HCT116 (cell line): ENCODE measurements at regions not wholly inside any gene's neighbourhood (a gene's known extent, or its start where the extent isn't known, plus 50 kb on each side); places are given as distances from the start of the nearest gene placed in this dataset.

Experiments
- POLR2AphosphoS5 ChIP-seq: IDR thresholded peaks from 2 replicates; pipeline ENCODE4 v1.6.1; 2011; ENCODE audit warnings: mild to moderate bottlenecking, low read depth, low read length, moderate library complexity
- ZNF274 ChIP-seq: fragments of 200-500 bp; sonication (Bioruptor generic); IDR thresholded peaks from 2 replicates; pipeline ENCODE4 v1.6.1; 2014; ENCODE audit warnings: mild to moderate bottlenecking, low read depth, low read length, inconsistent platforms

DNA sequence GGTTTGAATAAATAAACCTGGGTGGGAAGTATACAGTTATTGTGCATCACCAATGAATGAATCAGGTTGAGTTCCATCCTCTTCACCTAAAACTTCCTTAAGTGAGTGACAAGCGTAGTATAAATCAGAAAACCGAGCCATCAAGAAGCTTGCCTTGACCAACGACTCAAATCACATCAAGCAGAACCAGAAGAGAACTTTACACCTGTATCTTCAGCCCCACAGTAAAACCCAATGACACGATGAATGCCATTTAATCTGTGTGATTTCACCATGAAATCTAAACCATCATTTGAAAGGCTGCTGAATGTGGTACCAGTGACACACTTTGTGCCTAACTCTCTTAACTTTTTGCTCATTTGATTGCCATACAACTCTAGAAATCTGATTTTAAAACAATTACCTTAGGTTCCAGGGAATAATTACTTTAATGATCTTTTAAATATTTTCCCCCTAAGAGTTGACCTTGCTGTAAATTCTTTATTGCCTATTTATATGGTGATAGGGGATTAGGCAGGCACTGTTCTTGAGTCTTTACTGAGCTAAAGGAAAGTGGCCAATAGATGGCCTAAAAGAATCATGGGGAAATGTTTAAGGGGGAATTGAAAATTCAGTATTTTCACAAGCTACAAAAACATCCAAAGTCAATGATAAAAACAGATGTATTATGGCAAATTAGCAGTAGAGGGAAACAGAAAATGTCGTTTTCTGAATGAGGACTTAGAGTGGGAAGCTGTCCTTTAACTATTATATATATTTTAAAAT lies 152.0 kb upstream of the EYA4 start:
- TF ChIP-seq ZNF274 (no peak), POLR2AphosphoS5 (no peak)
